Activated CD4-positive, alpha-beta T cell treated with anti-CD3 and anti-CD28 coated beads, Interleukin-2, amount 50 U/mL, for 4 hours (primary cell): ENCODE measurements at regions not wholly inside any gene's neighbourhood (a gene's known extent, or its start where the extent isn't known, plus 50 kb on each side); places are given as distances from the start of the nearest gene placed in this dataset.
"Not testable (repeated sequence)": the region's sequence is repeated elsewhere in the genome, so short reads cannot be mapped to it uniquely, and the experiment has no call there.

Source experiments
- DNase-seq, 2 experiments: peaks; one replicate each; pipeline ENCODE4 v3.0.0-alpha.2; 2020

DNA sequence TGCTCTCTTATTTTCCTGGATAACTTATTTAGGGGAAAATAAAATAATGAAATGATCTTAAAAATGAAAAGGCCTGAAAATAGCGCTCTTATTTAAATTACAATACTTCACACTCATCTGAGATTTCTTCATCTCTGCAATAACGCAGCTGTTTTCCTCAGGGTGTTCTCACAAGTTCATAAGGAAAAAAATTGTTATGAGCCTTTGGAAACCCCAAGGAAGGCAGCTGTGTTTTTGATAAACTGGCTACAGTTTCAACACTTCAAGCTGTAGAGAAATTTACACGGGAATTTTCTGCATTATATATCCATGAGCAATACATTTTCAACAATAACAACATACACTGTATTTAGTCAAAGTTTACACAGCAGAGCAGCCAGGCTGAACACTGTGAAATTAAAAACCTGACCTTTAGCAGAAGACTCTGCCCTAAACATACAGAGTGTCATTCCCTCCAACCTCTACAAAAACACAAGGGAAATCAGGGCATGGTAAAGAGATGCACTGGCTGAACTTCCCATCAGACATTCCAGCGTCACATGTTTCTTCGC, 959.6 kb downstream of the SLC4A3 start:
- DNase-seq, result no peak

DNA sequence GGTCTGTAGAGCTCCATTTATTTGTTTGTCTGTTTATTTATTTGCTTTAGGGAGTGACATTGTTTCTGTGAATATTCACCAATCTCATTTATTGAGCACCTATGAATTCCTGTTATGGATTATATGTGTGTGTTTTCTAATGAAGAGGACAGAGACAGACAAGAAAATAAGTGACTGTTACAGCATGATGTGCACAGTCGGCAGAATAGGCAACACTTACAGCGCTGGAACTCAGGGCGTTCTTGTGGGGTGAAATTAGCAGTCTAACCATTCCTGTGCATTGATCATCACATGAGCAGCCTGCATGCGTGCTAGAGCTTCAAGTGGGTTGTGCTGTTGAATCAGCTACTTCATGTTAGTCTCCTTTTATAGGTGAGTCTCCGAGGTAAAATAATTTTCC, 960.7 kb downstream of the SLC4A3 start:
- no peak for DNase-seq

DNA sequence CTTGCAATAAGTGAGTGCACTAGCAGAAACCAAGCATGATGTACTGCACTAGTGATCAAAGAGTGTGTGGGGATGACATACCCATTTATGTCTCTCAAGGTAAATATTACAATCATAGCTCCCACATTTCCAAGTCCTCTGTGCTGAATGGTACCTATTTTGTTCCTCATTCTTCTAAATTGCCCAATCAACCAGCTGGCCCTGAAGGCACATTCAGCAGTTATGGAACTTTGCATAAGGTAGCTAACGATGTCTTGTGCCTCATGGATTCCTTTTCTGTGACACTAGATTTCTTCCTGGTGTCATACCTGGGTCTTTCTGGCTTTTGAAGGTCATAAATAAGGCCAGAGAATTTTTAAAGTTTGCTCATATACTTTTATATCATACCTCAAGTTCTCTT, 963.0 kb downstream of the SLC4A3 start:
- no peak for DNase-seq

DNA sequence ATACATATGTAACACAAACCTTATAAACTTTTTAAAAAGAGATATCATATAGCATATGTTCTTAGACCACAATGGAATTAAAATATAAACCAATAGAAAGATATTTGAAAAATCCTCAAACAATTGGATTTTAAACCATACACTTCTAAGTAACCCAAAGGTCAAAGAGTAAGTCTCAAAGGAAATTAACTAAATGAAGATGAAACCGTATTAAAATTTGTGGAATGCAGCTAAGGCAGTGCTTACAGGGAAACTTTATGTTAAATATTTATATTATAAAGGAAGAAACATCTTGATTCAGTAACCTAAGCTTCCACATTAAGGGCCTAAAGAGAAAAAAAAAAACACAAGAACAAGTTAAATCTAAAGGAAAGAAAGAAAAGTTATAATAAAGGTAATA, 966.1 kb downstream of the SLC4A3 start:
- no peak for DNase-seq

DNA sequence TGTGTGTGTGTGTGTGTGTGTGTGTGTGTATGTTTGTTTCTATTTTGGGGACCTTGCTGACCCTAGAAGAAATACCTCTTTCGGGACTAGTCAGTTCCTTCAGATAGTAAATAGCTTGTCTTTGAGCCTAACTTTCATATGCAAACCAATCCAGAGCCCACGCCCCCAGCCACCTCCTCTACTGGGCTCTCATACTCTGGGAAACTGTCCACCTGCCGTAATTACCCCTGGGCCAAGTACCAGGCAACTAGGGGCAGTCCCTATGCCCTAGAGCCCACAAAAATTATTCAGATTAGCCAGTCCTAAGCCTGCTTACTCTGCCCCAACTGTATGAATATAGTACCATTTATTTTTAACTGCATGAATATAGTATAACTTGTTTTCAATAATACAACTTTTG, 970.4 kb downstream of the EPHA4 start:
- DNase-seq, result no peak

DNA sequence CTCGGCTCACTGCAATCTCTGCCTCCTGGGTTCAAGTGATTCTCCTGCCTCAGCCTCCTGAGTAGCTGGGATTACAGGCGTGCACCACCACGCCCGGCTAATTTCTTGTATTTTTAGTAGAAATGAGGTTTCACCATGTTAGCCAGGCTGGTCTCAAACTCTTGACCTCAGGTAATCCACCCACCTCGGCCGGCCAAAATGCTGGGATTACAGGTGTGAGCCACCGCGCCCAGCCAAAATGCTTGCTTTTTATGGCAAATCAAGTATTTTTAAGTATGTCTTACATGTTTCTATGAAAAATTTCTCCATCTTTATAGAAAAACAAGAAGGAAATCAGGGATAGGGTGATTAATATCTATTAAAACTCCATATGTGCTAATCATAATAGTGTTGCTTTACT, 959.1 kb downstream of the EPHA4 start:
- DNase-seq, result not testable (repeated sequence)

DNA sequence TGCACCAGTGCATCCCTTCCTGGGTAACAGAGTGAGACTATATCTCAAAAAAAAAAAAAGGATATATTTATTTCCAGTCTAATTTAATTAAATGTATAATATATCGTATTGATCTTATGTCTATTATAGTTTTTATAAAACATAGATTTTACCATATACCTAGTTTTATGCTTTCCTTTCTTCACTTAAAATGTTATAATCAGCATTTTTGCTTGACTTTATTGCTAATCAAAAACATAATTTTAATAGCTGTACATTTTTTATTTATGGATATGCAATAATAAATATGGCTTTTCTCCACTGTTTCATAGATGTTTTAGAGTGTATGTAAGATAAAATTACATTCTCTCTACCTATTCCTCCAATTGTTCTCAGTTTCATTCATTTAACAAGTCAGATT, 958.0 kb downstream of the EPHA4 start:
- DNase-seq, result no peak

DNA sequence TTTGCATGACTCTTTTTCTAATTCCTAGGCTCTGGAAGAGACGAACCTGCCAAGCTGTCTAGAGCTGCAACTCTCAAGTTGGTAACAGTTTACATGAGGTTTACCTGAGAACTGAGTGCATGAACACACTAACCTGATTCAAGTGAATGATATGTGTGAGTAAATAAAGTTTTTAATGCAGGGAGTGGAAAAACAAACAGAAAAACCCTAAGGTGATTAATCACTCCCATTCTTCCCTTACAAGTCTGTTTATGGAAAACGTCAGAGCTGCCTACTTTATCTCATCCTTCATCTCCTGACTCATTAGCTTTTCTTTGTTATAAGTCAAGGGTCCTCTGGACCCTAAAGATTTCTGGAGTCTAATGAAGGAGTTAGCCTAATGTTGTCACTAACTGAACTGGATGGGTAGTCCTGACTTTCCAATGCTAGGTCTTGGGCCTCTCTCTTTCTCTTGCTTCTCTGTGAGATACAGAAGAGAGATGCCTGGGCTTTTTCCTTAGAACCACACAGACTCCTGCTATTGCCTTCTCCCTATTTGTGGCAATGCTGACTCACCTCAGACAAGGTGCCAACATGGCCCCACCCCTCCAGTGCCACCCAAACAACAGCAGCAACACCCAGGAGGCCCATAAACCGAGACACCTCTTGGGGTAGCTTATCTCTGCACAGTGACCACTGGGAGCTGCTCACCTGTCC, 952.4 kb downstream of the EPHA4 start:
- DNase-seq, result no peak

DNA sequence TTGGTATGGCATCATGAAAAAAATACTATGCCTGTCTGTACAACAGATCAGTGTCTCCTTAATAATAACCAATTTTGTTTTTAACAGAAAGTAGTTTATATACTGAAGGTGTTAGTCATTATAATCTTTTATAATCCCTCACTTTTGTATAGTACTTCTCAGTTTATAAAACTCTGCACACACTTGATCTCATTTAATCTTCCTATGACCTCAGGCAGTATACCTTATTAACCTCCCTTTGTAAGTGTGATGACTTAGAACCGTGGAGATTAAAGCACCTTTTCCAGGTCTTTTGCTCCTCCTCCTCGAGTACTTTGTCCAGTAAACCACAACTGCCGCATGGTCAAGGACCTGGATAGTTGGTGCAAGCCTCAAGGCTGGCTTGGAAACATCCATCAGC, 945.5 kb downstream of the EPHA4 start:
- no peak for DNase-seq

DNA sequence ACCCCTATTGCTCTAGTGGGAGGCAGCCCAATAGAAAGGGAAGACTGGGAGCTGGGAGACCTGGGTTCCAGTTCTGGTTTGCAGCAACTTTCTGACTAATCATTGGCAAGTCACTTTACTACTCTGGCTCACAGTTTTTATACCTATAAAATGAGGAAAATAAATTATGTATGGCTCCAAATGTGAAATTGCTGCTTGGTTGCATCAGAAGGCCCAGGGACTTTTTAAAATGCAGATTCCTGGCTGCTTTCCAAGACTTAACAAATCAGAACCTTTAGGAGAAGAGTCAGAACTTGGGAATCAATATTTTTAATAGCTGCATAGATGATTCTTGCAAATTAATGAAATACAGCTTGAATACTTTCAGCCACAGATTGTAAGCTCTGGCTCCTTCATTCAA, 943.9 kb downstream of the EPHA4 start:
- no peak for DNase-seq

DNA sequence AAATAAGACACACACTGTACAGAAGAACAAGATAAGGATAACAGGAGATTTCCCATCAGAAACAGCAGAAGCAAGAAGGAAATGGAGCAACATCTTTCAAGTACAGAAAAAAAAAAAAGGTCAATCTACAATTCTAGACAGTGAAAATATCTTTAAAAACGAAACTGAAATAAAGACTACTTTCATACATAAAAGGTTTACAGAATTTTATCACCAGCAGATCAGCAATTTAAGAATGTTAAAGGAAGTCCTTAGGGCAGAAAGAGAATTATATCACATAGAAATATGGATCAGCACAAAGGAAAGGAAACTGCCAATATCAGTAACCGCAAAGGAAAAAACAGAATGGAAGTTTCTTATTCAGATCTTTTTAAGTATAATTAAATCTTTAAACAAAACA, 931.0 kb downstream of the EPHA4 start:
- DNase-seq, result no peak

DNA sequence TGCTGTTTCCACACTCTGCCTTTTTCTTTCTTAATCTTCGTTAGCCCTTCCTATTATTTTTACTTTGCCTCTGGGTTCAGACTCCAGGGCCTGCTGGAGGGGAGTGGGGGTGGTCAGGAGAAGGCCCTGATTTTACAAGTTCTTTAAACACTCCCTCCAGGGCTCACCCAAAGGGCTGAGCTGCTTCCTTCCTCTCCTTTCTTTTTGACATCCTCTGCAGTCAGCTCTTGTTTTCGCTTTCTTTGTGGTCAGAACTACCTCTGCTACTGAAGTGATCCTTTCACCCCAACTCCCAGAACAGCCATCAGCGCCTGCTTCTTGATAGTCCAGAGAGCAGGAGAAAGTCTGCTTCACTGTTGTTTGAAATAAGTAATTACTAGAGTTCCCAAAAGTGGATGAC, 925.7 kb downstream of the EPHA4 start:
- DNase-seq, result no peak

DNA sequence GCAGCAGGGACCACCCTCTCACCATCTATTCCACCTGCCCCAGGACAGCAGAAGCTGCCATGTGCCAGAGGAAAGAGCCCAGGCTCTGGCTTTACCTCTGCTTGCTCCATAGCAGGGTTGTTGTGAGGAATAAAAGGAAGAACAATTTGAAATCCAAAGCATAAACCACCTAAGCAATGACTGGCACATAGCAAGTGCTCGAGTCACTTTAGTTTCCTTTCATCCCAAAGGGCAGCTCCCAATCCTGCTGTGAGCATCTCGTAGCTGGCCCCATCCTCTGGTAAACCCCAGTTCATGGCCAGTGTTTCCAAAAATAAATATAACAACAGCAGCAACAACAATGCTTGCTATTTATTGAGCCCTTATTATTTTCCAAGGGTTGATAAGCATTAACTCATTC, 923.5 kb downstream of the EPHA4 start:
- DNase-seq, result no peak

DNA sequence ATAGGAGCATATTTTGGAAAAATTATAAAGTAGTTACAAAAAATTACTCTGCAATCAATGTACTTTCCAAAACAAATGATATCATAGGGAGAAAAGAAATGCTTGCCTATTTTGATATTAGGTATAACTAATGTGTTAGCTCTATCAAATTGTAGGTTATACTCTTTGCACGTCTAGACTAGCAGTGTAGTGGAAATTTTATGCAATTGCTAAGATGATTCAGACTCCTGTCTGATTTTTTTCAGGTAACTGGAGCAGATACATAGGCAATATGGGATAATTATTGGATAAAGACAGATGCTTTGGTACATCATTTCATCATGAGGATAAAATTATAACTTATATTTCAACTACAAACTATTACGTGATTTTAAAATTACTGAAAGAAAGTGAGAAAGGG, 918.3 kb downstream of the EPHA4 start:
- no peak for DNase-seq

DNA sequence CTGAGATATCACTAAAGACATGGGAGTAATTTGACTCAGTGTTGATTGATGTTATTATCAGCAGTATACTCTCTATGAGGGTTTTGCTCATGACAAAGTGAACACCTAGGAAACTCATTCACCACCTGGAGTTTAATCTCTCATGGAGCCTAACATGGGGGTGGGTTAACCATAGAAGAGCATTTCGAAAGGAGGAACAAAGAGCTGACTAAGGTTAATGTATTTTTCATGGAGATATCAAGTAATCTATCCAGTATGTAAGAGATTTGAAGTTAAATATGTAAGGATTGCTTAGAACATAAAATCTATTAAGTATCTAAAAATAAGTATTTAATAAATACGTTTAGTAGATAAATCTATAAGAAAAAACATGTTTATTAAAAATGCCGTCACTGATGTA, 917.8 kb downstream of the EPHA4 start:
- DNase-seq, result no peak

DNA sequence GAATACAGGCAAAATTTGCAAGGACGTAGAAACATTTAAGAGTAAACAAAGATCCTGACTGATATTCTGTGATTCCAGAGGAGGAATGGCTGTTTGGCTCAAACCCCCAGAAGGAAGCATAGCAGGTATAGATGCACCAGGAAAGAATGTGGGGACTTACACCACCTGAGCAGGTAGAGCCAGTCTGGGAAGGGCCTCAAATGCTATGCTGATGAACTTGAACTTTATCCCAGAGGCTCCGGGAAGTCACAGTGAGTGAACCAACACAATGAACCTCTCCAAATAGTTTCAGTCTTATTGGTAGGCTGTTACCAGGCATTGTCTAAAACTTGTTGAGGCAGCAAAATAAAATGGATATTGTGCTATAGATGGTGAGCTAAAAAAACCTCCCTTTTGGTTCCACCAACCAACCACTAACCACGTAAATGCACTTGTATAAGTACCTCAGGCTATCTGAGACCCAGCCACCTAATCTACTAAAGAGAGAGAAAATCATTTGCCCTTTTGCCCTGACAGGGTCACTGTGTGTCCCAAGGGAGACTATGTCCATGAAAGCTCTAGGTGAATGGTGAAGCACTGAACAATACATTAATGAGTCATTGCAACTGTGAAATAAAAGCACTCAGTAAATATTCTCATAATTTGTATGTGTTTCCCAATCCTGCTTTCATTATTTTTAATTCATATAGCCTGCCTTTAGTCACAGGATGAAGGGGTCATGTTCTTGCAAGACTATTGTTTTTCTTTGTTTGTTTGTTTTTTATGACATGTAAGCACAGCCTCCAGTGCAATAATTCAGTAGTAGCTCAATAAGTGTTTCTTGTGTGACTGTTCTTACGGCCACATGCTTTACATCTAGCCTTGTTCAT, 911.6 kb downstream of the EPHA4 start:
- DNase-seq, result no peak

DNA sequence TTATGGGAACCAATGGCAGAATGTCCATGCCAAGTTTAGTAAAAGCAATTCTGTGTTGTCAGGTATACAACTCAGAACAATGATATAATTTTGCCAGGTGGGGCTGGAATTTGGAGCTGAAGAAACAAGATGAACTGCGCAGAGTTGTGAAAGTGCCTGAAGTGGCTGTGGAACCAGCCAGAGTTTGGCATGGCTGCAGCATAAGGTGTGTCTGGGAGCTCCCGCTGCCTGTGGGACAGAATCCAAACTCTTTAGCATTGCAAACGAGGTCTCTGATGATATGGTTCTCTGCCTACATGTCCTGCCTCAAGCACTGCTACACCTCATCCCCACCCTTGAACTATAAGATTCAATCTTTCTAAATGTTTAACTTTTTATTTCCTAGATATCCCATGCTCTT, 909.7 kb downstream of the EPHA4 start:
- no peak for DNase-seq

DNA sequence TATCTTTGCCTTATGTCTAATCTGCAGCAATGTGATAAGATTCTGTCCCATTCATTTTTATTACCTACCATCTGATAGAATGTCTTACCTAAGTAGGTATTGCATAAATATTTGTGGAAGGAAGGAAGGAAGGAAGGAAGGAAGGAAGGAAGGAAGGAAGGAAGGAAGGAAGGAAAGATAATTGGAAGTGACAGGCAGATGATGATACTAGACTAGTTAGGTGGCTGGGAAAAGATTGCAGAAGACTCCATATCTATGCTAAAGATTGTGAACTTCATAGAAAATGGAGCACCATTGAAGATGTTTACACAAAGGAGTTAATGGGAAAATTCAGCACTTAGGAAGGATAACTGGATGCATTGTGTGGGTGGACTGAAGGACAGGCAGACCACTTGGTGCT, 909.0 kb downstream of the EPHA4 start:
- DNase-seq, result no peak

DNA sequence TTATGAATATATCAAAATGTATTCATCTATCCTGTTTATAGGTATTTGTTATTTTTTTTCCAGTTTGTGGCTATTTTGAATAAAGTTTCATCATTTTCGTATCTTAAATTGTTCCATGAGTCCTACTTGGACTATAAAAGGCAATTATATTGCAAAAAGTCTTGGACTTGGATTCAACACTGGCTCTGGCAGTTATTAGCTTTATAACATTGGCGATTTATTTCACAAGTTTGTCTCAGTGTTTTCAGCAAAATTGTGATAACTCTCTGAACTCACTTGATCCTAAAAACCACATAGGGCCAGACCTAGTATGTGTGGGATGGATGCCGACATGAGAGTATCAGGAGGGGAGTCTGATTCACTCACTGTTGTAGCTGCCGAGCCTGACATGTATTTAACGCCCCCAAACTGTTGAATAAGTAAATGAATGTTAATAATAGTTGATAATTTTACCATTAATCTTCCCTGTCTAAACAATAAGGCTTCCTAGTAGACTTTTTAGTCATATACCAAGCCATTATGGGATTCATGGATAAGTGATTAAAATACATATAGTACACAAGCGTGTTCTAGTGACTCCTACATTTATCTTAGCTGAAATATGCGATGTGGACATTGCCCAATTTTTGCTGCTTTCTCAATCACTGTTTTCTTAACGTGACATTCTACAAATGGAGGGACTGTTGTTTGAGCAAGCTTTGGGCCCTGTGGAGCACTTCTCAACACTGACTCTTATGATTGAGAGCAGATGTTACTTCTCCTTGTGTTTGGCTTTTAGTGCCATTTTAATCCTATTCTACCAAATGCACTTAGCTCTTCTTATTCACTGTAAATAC, 907.6 kb downstream of the EPHA4 start:
- DNase-seq, result no peak

DNA sequence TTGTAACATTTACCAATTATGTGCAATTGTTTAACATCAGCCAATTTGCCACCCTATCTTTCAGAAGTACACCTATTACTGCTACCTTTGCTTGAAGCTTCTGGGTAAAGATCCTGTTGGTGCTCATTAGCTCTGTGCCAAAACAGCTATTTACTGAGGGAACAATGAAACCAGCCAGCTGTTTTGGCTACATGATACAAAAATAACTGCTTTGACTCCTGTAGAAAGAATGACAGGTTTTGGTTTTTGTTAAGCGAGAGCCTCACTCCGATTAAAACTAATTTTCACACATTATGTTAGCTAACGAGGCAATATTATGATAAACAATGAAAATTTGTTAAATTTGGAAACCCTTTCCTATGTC, 907.0 kb downstream of the EPHA4 start:
- DNase-seq, result no peak

DNA sequence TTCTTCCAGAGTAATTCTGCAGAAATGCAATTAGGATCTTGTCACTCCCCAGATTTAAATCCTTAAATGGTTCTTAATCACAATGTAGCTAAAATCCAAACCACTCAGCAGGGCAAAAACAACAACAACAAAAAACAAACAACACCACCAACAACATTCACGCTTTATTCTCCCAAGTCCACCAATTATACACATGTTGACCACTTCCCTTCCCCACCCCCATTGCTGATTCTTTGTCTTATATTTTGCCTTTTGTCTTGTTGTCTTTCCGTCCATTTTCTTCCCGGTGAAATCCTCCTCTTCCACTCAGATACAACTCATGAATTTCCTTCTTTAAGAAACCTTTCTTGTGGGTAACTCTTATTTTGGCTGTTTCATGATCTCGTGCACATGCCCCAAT, 902.8 kb downstream of the EPHA4 start:
- no peak for DNase-seq

DNA sequence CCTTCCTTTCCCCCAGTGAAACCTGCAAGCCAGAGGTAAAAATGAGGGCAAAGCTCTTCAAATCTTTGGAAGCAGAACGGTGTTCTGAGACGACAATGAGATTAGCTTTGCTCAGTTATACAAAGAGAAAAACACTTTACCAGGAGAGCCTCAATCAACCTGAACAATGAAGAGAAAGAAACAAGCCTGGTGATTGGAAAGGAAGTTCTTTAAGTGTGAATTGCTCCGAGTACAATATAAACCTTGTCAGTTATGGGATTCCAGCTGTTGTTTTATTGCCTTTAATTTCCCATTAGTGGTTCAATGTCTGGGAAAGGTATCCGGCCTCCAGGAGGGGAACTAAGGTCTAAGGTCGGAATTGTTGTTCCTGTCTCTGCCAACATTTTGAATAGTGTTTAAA, 901.6 kb downstream of the EPHA4 start:
- no peak for DNase-seq

DNA sequence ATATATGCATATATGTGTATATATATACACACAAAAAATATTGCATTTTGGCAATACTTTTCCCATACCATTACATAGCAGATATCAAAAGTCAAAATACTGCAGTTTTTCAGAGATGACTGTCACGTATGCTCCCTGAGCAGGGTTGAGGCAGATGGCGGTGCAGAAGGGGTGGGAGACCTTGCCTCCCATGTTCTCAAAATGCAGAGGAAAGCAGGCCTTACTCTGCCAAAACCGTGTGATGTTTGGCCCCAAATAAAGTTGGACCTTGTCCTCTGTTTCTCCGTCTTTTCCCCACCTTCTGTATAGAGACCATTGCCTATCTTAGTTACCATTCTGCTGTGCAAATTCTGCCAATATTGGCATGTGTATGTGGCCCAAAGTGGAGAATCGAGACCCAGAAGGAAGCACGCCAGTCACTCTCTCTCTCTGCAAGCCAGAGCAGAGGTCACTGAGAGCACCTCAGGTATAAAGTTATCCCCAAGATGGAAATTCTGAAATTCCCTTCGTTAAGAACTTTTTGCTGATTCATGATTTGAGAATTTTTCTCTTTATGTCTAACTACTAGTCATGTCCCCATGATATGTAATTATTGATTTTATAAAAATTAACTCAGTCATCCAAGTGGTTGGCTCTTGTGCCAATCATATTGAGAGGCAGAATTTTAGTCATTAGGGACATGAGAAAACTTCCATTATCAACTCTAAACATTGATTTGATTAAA, 898.8 kb downstream of the EPHA4 start:
- DNase-seq, result no peak
